Panc1 (cell line): ENCODE measurements at regions not wholly inside any gene's neighbourhood (a gene's known extent, or its start where the extent isn't known, plus 50 kb on each side); places are given as distances from the start of the nearest gene placed in this dataset.

ENCODE experiments used
- CTCF ChIP-seq: fragments of 450-650 bp; IDR thresholded peaks from 2 replicates; pipeline ENCODE4 v1.5.1; 2017; ENCODE audit warnings: mild to moderate bottlenecking
- POLR2AphosphoS5 ChIP-seq: IDR thresholded peaks from 2 replicates; pipeline ENCODE4 v1.6.1; 2012; ENCODE audit warnings: mild to moderate bottlenecking, low read depth, low read length, moderate library complexity
- TCF7L2 ChIP-seq: IDR thresholded peaks from 2 replicates; pipeline ENCODE4 v1.6.1; 2011; ENCODE audit warnings: mild to moderate bottlenecking, low read depth, low read length, inconsistent platforms

- TF ChIP-seq CTCF (no peak), TCF7L2 (no peak), POLR2AphosphoS5 (no peak)
Observed at GRCh38 chr6:126720304-126720703, 380.4 kb downstream of the CENPW start.
